H9 (cell line): ENCODE measurements at regions not wholly inside any gene's neighbourhood (a gene's known extent, or its start where the extent isn't known, plus 50 kb on each side); places are given as distances from the start of the nearest gene placed in this dataset.

Experiments
- DNase-seq: peaks from one replicate; pipeline ENCODE4 v3.0.0-alpha.2; 2017
- H2AFZ ChIP-seq: one replicate; pipeline ENCODE4 v1.6.1; 2013; ENCODE audit warnings: mild to moderate bottlenecking, low read length, control low read depth, moderate library complexity
- H2AK5ac ChIP-seq: 2 replicates; pipeline ENCODE4 v1.6.1; 2013; ENCODE audit warnings: low read length, control low read depth, mixed read lengths; ENCODE audit not compliant: insufficient read length
- H2BK120ac ChIP-seq: one replicate; pipeline ENCODE4 v1.6.1; 2013; ENCODE audit warnings: low read depth, mild to moderate bottlenecking, low read length, control low read depth, inconsistent platforms; ENCODE audit not compliant: poor library complexity, severe bottlenecking
- H2BK12ac ChIP-seq: 2 replicates; pipeline ENCODE4 v1.6.1; 2013; ENCODE audit warnings: low read length, control low read depth, mixed read lengths, low read depth; ENCODE audit not compliant: insufficient read length
- H2BK15ac ChIP-seq: 2 replicates; pipeline ENCODE4 v1.6.1; 2013; ENCODE audit warnings: low read depth, low read length, control low read depth
- H2BK20ac ChIP-seq: one replicate; pipeline ENCODE4 v1.6.1; 2013; ENCODE audit warnings: low read depth, mild to moderate bottlenecking, low read length, control low read depth, inconsistent platforms; ENCODE audit not compliant: poor library complexity, severe bottlenecking
- H2BK5ac ChIP-seq: 2 replicates; pipeline ENCODE4 v1.6.1; 2013; ENCODE audit warnings: low read length, control low read depth, mixed read lengths; ENCODE audit not compliant: insufficient read length
- H3K14ac ChIP-seq: 2 replicates; pipeline ENCODE4 v1.6.1; 2013; ENCODE audit warnings: low read length, control low read depth; ENCODE audit not compliant: insufficient read depth
- H3K18ac ChIP-seq: 2 replicates; pipeline ENCODE4 v1.6.1; 2013; ENCODE audit warnings: low read depth, mild to moderate bottlenecking, mixed read lengths, low read length, control low read depth; ENCODE audit not compliant: insufficient read length
- H3K23ac ChIP-seq: 2 replicates; pipeline ENCODE4 v1.6.1; 2013; ENCODE audit warnings: low read length, control low read depth, mixed read lengths, low read depth; ENCODE audit not compliant: insufficient read length
- H3K23me2 ChIP-seq: 2 replicates; pipeline ENCODE4 v1.6.1; 2013; ENCODE audit warnings: low read depth, mild to moderate bottlenecking, mixed read lengths, low read length, control low read depth; ENCODE audit not compliant: insufficient read length, poor library complexity, severe bottlenecking
- H3K27ac ChIP-seq: 2 replicates; pipeline ENCODE4 v1.5.1; 2013; ENCODE audit warnings: low read length, control low read depth, mixed read lengths, low read depth; ENCODE audit not compliant: insufficient read length
- H3K27me3 ChIP-seq: 2 replicates; pipeline ENCODE4 v1.6.1; 2013; ENCODE audit warnings: low read length, control low read depth, inconsistent platforms; ENCODE audit not compliant: insufficient read depth
- H3K4ac ChIP-seq: 2 replicates; pipeline ENCODE4 v1.6.1; 2013; ENCODE audit warnings: low read depth, mild to moderate bottlenecking, control low read depth, inconsistent platforms, low read length, moderate library complexity
- H3K4me1 ChIP-seq: 2 replicates; pipeline ENCODE4 v1.6.1; 2013; ENCODE audit warnings: low read length, control low read depth, inconsistent platforms; ENCODE audit not compliant: insufficient read depth
- H3K4me2 ChIP-seq: 2 replicates; pipeline ENCODE4 v1.6.1; 2013; ENCODE audit warnings: low read length, control low read depth, mixed read lengths; ENCODE audit not compliant: insufficient read length, insufficient read depth
- H3K56ac ChIP-seq: 2 replicates; pipeline ENCODE4 v1.6.1; 2013; ENCODE audit warnings: low read depth, mild to moderate bottlenecking, mixed read lengths, low read length, control low read depth; ENCODE audit not compliant: insufficient read length
- H3K79me1 ChIP-seq: 2 replicates; pipeline ENCODE4 v1.6.1; 2013; ENCODE audit warnings: low read depth, mild to moderate bottlenecking, moderate library complexity, low read length, control low read depth, inconsistent platforms; ENCODE audit not compliant: insufficient read depth, poor library complexity, severe bottlenecking
- H3K79me2 ChIP-seq: 2 replicates; pipeline ENCODE4 v1.6.1; 2013; ENCODE audit warnings: low read length, control low read depth, inconsistent platforms; ENCODE audit not compliant: insufficient read depth
- H3K9ac ChIP-seq: 2 replicates; pipeline ENCODE4 v1.6.1; 2013; ENCODE audit warnings: low read length, control low read depth, mixed read lengths; ENCODE audit not compliant: insufficient read length; ENCODE audit errors: extremely low read depth
- H3K9me3 ChIP-seq: one replicate; pipeline ENCODE4 v1.6.1; 2013; ENCODE audit warnings: low read depth, low read length, inconsistent platforms; ENCODE audit not compliant: control insufficient read depth
- H3T11ph ChIP-seq: one replicate; pipeline ENCODE4 v1.6.1; 2013; ENCODE audit warnings: mild to moderate bottlenecking, low read length, control low read depth, inconsistent platforms
- H4K20me1 ChIP-seq: one replicate; pipeline ENCODE4 v1.6.1; 2013; ENCODE audit not compliant: control insufficient read depth, insufficient read length, insufficient read depth
- H4K5ac ChIP-seq: 2 replicates; pipeline ENCODE4 v1.6.1; 2013; ENCODE audit warnings: low read depth, mild to moderate bottlenecking, mixed read lengths, low read length, control low read depth; ENCODE audit not compliant: insufficient read length
- H4K8ac ChIP-seq: replicated peaks from 2 replicates; pipeline ENCODE4 v1.6.1; 2013; ENCODE audit warnings: low read length, control low read depth, mixed read lengths, low read depth; ENCODE audit not compliant: insufficient read length
- H4K91ac ChIP-seq: 2 replicates; pipeline ENCODE4 v1.6.1; 2013; ENCODE audit warnings: low read depth, mild to moderate bottlenecking, moderate library complexity, mixed read lengths, low read length, control low read depth; ENCODE audit not compliant: insufficient read length
- H3K27ac Mint-ChIP-seq, 3 experiments: 2 replicates in 2 of 3; 3 replicates in 1 of 3; pipeline ENCODE4 v1.8.0; 2020 to 2021; ENCODE audit warnings: mixed read lengths in 3 of 3, mild to moderate bottlenecking in 1 of 3, moderate library complexity in 1 of 3
- H3K27me3 Mint-ChIP-seq: 2 replicates; pipeline ENCODE4 v1.8.0; 2021; ENCODE audit warnings: low read depth, mild to moderate bottlenecking, moderate library complexity, mixed read lengths
- H3K36me3 Mint-ChIP-seq, 3 experiments: 2 replicates in 2 of 3; 3 replicates in 1 of 3; pipeline ENCODE4 v1.8.0; 2020 to 2021; ENCODE audit warnings: low read depth in 3 of 3, mixed read lengths in 3 of 3; ENCODE audit not compliant: insufficient read depth in 1 of 3
- H3K4me1 Mint-ChIP-seq, 2 experiments: 2 replicates each; pipeline ENCODE4 v1.8.0; 2020; ENCODE audit warnings: mixed read lengths in 2 of 2
- H3K4me3 Mint-ChIP-seq, 2 experiments: 2 replicates in 1 of 2; 3 replicates in 1 of 2; pipeline ENCODE4 v1.8.0; 2020 to 2021; ENCODE audit warnings: mild to moderate bottlenecking in 2 of 2, mixed read lengths in 2 of 2, moderate library complexity in 1 of 2
- H3K9me3 Mint-ChIP-seq, 2 experiments: 2 replicates in 1 of 2; 3 replicates in 1 of 2; pipeline ENCODE4 v1.8.0; 2020; ENCODE audit warnings: mild to moderate bottlenecking in 2 of 2, mixed read lengths in 2 of 2, moderate library complexity in 1 of 2
- WGBS: extraction: QIAGEN DNeasy Blood & Tissue Kit; methylation state at CpG from one replicate; pipeline ENCODE4 v1.1.7; 2013; ENCODE audit warnings: missing lambda C conversion rate, low lambda C conversion rate, mixed read lengths; ENCODE audit not compliant: insufficient read length; ENCODE audit errors: extremely low coverage; 5-methylcytosine and 5-hydroxymethylcytosine counted together
- TF ChIP-seq, protein P1 (sequence below): fragments of 200-600 bp; sonication (generic); conservative IDR thresholded peaks from 3 replicates; pipeline ENCODE4 v1.8.0; 2021; ENCODE audit warnings: antibody characterized with exemption, mild to moderate bottlenecking

DNA sequence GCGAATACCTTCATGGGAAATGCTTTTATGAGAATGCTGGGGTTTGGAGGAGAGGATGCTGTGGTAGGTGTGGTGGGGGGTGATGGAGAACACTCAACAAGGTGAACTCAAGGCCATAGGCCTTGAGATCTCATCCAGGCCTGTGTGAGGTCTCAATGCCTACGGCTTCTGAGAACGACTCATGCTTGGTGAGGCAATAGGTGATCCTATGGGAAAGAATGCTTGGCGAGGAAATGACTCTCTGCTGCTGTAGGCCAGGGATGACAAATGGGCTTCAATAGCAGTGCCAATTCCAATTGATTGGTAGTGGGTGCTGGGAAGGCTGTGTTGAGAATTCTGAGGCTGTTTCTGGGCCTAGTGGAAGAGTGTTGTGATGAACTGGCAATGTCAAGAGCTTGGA is 280.2 kb upstream of the CLINT1 start:
- H3K79me1 ChIP-seq: no peaks in the 10 kb centered on the region
- TF ChIP-seq, protein P1, sequence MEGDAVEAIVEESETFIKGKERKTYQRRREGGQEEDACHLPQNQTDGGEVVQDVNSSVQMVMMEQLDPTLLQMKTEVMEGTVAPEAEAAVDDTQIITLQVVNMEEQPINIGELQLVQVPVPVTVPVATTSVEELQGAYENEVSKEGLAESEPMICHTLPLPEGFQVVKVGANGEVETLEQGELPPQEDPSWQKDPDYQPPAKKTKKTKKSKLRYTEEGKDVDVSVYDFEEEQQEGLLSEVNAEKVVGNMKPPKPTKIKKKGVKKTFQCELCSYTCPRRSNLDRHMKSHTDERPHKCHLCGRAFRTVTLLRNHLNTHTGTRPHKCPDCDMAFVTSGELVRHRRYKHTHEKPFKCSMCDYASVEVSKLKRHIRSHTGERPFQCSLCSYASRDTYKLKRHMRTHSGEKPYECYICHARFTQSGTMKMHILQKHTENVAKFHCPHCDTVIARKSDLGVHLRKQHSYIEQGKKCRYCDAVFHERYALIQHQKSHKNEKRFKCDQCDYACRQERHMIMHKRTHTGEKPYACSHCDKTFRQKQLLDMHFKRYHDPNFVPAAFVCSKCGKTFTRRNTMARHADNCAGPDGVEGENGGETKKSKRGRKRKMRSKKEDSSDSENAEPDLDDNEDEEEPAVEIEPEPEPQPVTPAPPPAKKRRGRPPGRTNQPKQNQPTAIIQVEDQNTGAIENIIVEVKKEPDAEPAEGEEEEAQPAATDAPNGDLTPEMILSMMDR: no peak
- H3K27ac Mint-ChIP-seq: no peak overlapping the region
- no peak overlapping the region for H3K9ac ChIP-seq
- H3K27me3 ChIP-seq: no peaks in the 10 kb centered on the region
- H3K4me2 ChIP-seq: no peak overlapping the region
- peaks cover 8% of the 10 kb centered on the region; the same call in 1 of the 2 replicates for H3K4me1 ChIP-seq
- H4K8ac ChIP-seq: no peak overlapping the region
- H2AFZ ChIP-seq: no peak overlapping the region
- H4K20me1 ChIP-seq: no peaks in the 10 kb centered on the region
- H2BK5ac ChIP-seq: no peak overlapping the region
- H2AK5ac ChIP-seq: no peak overlapping the region
- H3K27me3 Mint-ChIP-seq: peaks cover 3% of the 10 kb centered on the region
- H3K36me3 Mint-ChIP-seq: no peaks in the 10 kb centered on the region
- no peaks in the 10 kb centered on the region for H3K9me3 ChIP-seq
- H3K4me3 Mint-ChIP-seq: no peak overlapping the region
- H3T11ph ChIP-seq: no peak overlapping the region
- H3K14ac ChIP-seq: no peak overlapping the region
- H3K9me3 Mint-ChIP-seq: 0 out of 5 replicates have a peak, but pooled peaks cover 0 to 2% of the 10 kb centered on the region in 2 experiments
- H2BK120ac ChIP-seq: no peak overlapping the region
- no peak overlapping the region for H3K18ac ChIP-seq
- no peaks in the 10 kb centered on the region for H3K23me2 ChIP-seq
- no peak for DNase-seq
- no CpG with 5 or more reads among the region's 4 CpGs for WGBS
- H3K23ac ChIP-seq: no peak overlapping the region
- peaks cover 31 to 34% of the 10 kb centered on the region in 2 experiments for H3K4me1 Mint-ChIP-seq
- no peak overlapping the region for H2BK12ac ChIP-seq
- no peak overlapping the region for H4K5ac ChIP-seq
- H3K27ac ChIP-seq: no peak overlapping the region
- H2BK15ac ChIP-seq: no peak overlapping the region
- no peak overlapping the region for H3K56ac ChIP-seq
- H2BK20ac ChIP-seq: no peak overlapping the region
- H4K91ac ChIP-seq: no peak overlapping the region
- H3K79me2 ChIP-seq: no peaks in the 10 kb centered on the region
- no peak overlapping the region for H3K4ac ChIP-seq
